SK-N-SH (cell line): ENCODE measurements at regions not wholly inside any gene's neighbourhood (a gene's known extent, or its start where the extent isn't known, plus 50 kb on each side); places are given as distances from the start of the nearest gene placed in this dataset.

Experiments used
- CTCF ChIA-PET: fragments of 300-600, 350-600 bp; formaldehyde crosslinking; extraction: SDS; loops from one replicate; lab custom pipeline; 2021; lab: Yijun Ruan, JAX
- POLR2A ChIA-PET: fragments of 350-600 bp; sonication (Branson Sonifier 250); formaldehyde crosslinking; extraction: SDS; loops from one replicate; lab custom pipeline; 2020; ENCODE audit warnings: antibody characterized with exemption, inconsistent platforms; lab: Yijun Ruan, JAX
- DNase-seq: peaks from one replicate; pipeline ENCODE4 v3.0.0; 2012
- H2AFZ ChIP-seq: fragments of 200-600 bp; sonication (generic); 2 replicates; pipeline ENCODE4 v1.8.1; 2016; ENCODE audit warnings: antibody characterized with exemption, mild to moderate bottlenecking, low read depth
- H3F3A ChIP-seq: fragments of 200-600 bp; sonication (generic); replicated peaks from 2 replicates; pipeline ENCODE3; 2016; ENCODE audit warnings: antibody characterized with exemption, mild to moderate bottlenecking; ENCODE audit not compliant: insufficient read depth
- H3K27ac ChIP-seq, 2 experiments: fragments of 200-500 bp in 1 of 2; fragments of 200-600 bp in 1 of 2; sonication (Bioruptor generic) in 1 of 2; sonication (generic), shearing (Covaris generic) in 1 of 2; 2 replicates each; pipeline versions ENCODE4 v1.5.1 to v1.6.1; 2014 to 2016; ENCODE audit warnings: low read depth in 2 of 2, inconsistent platforms in 1 of 2, low read length in 1 of 2, mild to moderate bottlenecking in 1 of 2, mixed read lengths in 1 of 2
- H3K27me3 ChIP-seq: fragments of 200-600 bp; sonication (generic), shearing (Covaris generic); 2 replicates; pipeline ENCODE4 v1.6.1; 2016; ENCODE audit warnings: mixed run types; ENCODE audit not compliant: insufficient read depth
- H3K36me3 ChIP-seq, 2 experiments: fragments of 200-500 bp in 1 of 2; fragments of 200-600 bp in 1 of 2; sonication (Bioruptor generic) in 1 of 2; sonication (generic) in 1 of 2; replicated peaks in 1 of 2; 2 replicates each; pipeline versions ENCODE3 to v1.5.1; 2014 to 2016; ENCODE audit warnings: low read length in 1 of 2, mild to moderate bottlenecking in 1 of 2; ENCODE audit not compliant: insufficient read depth in 2 of 2, control insufficient read depth in 1 of 2
- H3K4me1 ChIP-seq, 2 experiments: fragments of 200-500 bp in 1 of 2; fragments of 200-600 bp in 1 of 2; sonication (Bioruptor generic) in 1 of 2; sonication (generic), shearing (Covaris generic) in 1 of 2; 2 replicates each; pipeline versions ENCODE4 v1.5.1 to v1.6.1; 2014 to 2016; ENCODE audit warnings: low read depth in 1 of 2, low read length in 1 of 2, mixed run types in 1 of 2; ENCODE audit not compliant: insufficient read depth in 2 of 2, control insufficient read depth in 1 of 2
- H3K4me2 ChIP-seq: fragments of 200-600 bp; sonication (generic), shearing (Covaris generic); 2 replicates; pipeline ENCODE4 v1.6.1; 2017; ENCODE audit warnings: mixed run types
- H3K4me3 ChIP-seq, 2 experiments: fragments of 200-500 bp in 1 of 2; fragments of 200-600 bp in 1 of 2; sonication (Bioruptor generic) in 1 of 2; sonication (generic), shearing (Covaris generic) in 1 of 2; 2 replicates each; pipeline versions ENCODE4 v1.5.1 to v1.8.1; 2014 to 2016; ENCODE audit warnings: low read depth in 2 of 2, inconsistent platforms in 1 of 2, low read length in 1 of 2, mild to moderate bottlenecking in 1 of 2, mixed read lengths in 1 of 2, moderate library complexity in 1 of 2
- H3K79me2 ChIP-seq: fragments of 200-600 bp; sonication (generic); 2 replicates; pipeline ENCODE4 v1.8.1; 2017; ENCODE audit warnings: mild to moderate bottlenecking; ENCODE audit not compliant: insufficient read depth
- H3K9ac ChIP-seq: fragments of 200-600 bp; sonication (generic); 2 replicates; pipeline ENCODE4 v1.6.1; 2017; ENCODE audit warnings: mixed run types
- H3K9me2 ChIP-seq: fragments of 200-600 bp; sonication (generic); 2 replicates; pipeline ENCODE4 v1.6.1; 2017; ENCODE audit warnings: mixed run types
- H3K9me3 ChIP-seq: fragments of 200-600 bp; sonication (generic); 2 replicates; pipeline ENCODE4 v1.6.1; 2017; ENCODE audit warnings: mixed run types, mild to moderate bottlenecking, moderate library complexity
- H4K20me1 ChIP-seq: fragments of 200-600 bp; sonication (generic); 2 replicates; pipeline ENCODE4 v1.6.1; 2017; ENCODE audit warnings: mild to moderate bottlenecking, mixed run types; ENCODE audit not compliant: insufficient read depth
- EZH2phosphoT487 ChIP-seq: fragments of 200-600 bp; sonication (generic); IDR thresholded peaks from 2 replicates; pipeline ENCODE4 v1.6.1; 2017; ENCODE audit warnings: low read depth, mixed run types, mild to moderate bottlenecking, antibody characterized with exemption, moderate library complexity, borderline replicate concordance
- FOXJ3 ChIP-seq: sonication (generic); formaldehyde crosslinking; IDR thresholded peaks from 2 replicates; pipeline ENCODE4 v1.5.1; 2020; ENCODE audit warnings: mild to moderate bottlenecking, missing genetic modification reagents
- FOXM1 ChIP-seq: IDR thresholded peaks from 2 replicates; pipeline ENCODE4 v1.4.0; 2012; ENCODE audit warnings: low read depth, mild to moderate bottlenecking
- JUND ChIP-seq: IDR thresholded peaks from 2 replicates; pipeline ENCODE4 v1.4.0; 2012
- MXI1 ChIP-seq: IDR thresholded peaks from 2 replicates; pipeline ENCODE4 v1.6.1; 2012; ENCODE audit warnings: mild to moderate bottlenecking, low read depth, low read length, improper control_type of control experiment
- RAD21 ChIP-seq: IDR thresholded peaks from 2 replicates; pipeline ENCODE4 v1.6.1; 2012; ENCODE audit warnings: mild to moderate bottlenecking, low read length
- RCOR1 ChIP-seq: fragments of 150-350 bp; IDR thresholded peaks from 2 replicates; pipeline ENCODE4 v1.6.1; 2017; ENCODE audit warnings: antibody characterized with exemption, low read length
- REST ChIP-seq: IDR thresholded peaks from 2 replicates; pipeline ENCODE4 v1.6.1; 2012; ENCODE audit warnings: mild to moderate bottlenecking, low read depth, low read length, moderate library complexity
- RXRA ChIP-seq: IDR thresholded peaks from 2 replicates; pipeline ENCODE4 v1.4.0; 2012; ENCODE audit warnings: low read depth, mild to moderate bottlenecking, borderline replicate concordance
- SMC3 ChIP-seq: IDR thresholded peaks from 2 replicates; pipeline ENCODE4 v1.6.1; 2012; ENCODE audit warnings: low read depth, low read length, improper control_type of control experiment
- TCF12 ChIP-seq: IDR thresholded peaks from 2 replicates; pipeline ENCODE4 v1.4.0; 2012
- TEAD4 ChIP-seq: IDR thresholded peaks from 2 replicates; pipeline ENCODE4 v1.4.0; 2012; ENCODE audit warnings: mild to moderate bottlenecking, borderline replicate concordance; ENCODE audit not compliant: insufficient read depth
- USF1 ChIP-seq: IDR thresholded peaks from 2 replicates; pipeline ENCODE4 v1.4.0; 2012; ENCODE audit warnings: low read depth, borderline replicate concordance
- WGBS: methylation state at CpG from one replicate; pipeline ENCODE4 v1.1.6; 2017; ENCODE audit warnings: low lambda C conversion rate; 5-methylcytosine and 5-hydroxymethylcytosine counted together

DNA sequence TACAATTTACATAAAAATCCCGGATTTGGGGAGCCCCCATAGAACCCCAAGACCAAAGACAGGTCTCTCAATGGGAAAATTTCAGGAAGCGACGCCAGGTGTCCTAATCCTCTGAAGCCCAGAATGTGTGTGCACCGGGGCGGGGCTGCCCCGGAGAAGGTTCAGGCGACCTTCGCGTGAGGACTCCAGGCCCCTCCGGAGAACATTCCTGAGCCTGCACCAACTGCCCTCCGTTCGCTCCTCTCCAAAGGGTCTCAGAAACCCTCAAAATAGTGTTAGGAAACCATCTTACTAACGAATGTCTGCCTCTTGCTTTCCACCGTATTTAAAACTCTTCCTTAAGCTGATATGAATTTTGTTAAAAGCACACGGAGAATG, 78.5 kb upstream of the INSIG1 start (continued):
- TF ChIP-seq RCOR1 (no peak), USF1 (no peak)

DNA sequence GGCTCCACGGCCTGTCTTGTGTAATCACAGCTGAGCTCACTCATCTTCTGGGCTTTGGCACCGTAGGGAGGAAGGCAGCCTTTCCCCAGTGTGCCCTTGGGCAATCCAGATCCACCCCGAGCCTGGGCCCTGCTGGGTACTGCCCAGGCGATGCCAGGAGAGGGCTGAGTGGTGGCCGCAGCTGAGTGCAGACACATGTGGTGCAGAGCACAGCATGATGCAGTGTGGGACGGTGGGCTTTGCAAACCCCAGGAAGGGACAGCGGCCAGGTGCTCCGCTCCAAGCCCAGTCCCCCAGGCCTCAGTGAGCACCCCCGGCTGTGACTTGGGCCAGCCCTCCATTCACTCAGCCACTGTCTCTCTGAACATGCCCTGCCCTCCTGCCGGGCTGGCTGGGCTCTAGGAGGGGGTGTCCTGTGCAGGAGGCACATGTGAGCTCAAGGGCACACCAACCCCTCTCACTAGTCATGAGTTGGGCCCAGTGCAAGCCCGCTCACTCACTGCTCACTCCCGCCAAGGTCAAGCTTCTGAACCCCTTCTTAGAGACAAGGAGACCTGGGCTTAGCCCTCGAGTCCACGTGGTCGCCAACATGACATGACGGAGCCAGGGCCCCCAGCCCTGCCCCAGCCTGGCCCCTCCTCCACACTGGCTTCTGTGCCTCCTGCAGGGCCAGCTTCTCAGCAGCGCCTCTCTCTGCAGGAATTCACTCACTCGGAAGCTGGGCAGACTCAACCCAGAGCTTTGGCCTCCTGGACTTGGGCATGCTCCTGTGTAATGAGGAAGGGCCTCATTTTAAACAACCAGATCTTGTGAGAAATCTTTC, 77.5 kb upstream of the INSIG1 start:
- TF ChIP-seq SMC3 (peak; percentile 6; the same call in 1 of the 2 replicates), REST (no peak)
- TF ChIP-seq, all 33 proteins: peak for 1
- Histone ChIP-seq H3K4me3 (no peak overlapping the region), H3K4me1 (peaks cover 0 to 10% of the 10 kb centered on the region in 2 experiments; a peak in 1 of 4 replicates), H4K20me1 (no peaks in the 10 kb centered on the region), H3K27ac (no peak overlapping the region), H3K27me3 (no peaks in the 10 kb centered on the region), H3K79me2 (no peaks in the 10 kb centered on the region), H2AFZ (no peak overlapping the region), H3F3A (no peaks in the 10 kb centered on the region), H3K36me3 (no peaks in the 10 kb centered on the region), H3K9ac (no peak overlapping the region), H3K9me3 (no peaks in the 10 kb centered on the region), H3K9me2 (no peaks in the 10 kb centered on the region), H3K4me2 (no peak overlapping the region)
- WGBS, result 76% methylated on average over 13 of the region's 18 CpGs
- POLR2A ChIA-PET, result no interaction called here
- CTCF ChIA-PET, result interaction anchor here (1.3 to 6.5 kb wide), 4 partner anchors 9 to 125 kb away, joined by 3 to 31 read pairs (median 6); no protein-coding TSS in a partner anchor
- peak; percentile 68 for DNase-seq

GRCh38 chr7:155220903-155221302, 76.8 kb upstream of the INSIG1 start:
- no peaks in the 10 kb centered on the region for H3F3A ChIP-seq
- WGBS, result 63% methylated on average over 4 of the region's 5 CpGs
- TF ChIP-seq TCF12 (no peak), USF1 (no peak), MXI1 (no peak), EZH2phosphoT487 (no peak), JUND (no peak), FOXJ3 (CRISPR knock-in tag) (no peak), REST (no peak), RAD21 (no peak), RXRA (no peak), TEAD4 (no peak), FOXM1 (no peak)
- no peaks in the 10 kb centered on the region for H3K9me3 ChIP-seq
- H3K27me3 ChIP-seq, result no peaks in the 10 kb centered on the region
- H3K36me3 ChIP-seq, result no peaks in the 10 kb centered on the region
- H3K4me1 ChIP-seq, result peaks cover 0 to 6% of the 10 kb centered on the region in 2 experiments; a peak in 1 of 4 replicates
- H3K4me2 ChIP-seq, result no peak overlapping the region
- H3K9me2 ChIP-seq, result no peaks in the 10 kb centered on the region
- H3K79me2 ChIP-seq, result no peaks in the 10 kb centered on the region
- DNase-seq, result no peak
- ChIA-PET POLR2A (no interaction called here), CTCF (interaction anchor here (0.8 to 1.5 kb wide), 3 partner anchors 16 to 123 kb away, joined by 4 to 7 read pairs (median 4); no protein-coding TSS in a partner anchor)
- H3K9ac ChIP-seq, result no peak overlapping the region
- no peaks in the 10 kb centered on the region for H4K20me1 ChIP-seq
- H2AFZ ChIP-seq, result no peak overlapping the region
- no peak overlapping the region for H3K4me3 ChIP-seq
- no peak overlapping the region for H3K27ac ChIP-seq
